HEK293 (cell line): ENCODE measurements at regions not wholly inside any gene's neighbourhood (a gene's known extent, or its start where the extent isn't known, plus 50 kb on each side); places are given as distances from the start of the nearest gene placed in this dataset.

Experiments
- CTCF ChIA-PET: fragments of 350-600 bp; formaldehyde crosslinking; extraction: SDS; loops from one replicate; lab custom pipeline; 2021; ENCODE audit warnings: antibody characterized with exemption; lab: Yijun Ruan, JAX
- POLR2A ChIA-PET: fragments of 300-600 bp; formaldehyde crosslinking; extraction: SDS; loops from one replicate; lab custom pipeline; 2020; ENCODE audit warnings: antibody characterized with exemption, inconsistent platforms; lab: Yijun Ruan, JAX
- H3K27ac ChIP-seq: fragments of 200-500 bp; sonication (Bioruptor generic); 2 replicates; pipeline ENCODE4 v1.5.1; 2014; ENCODE audit warnings: low read depth, low read length, control low read depth, inconsistent platforms; ENCODE audit errors: extremely low read depth
- H3K36me3 ChIP-seq, 2 experiments: fragments of 200-500 bp in 1 of 2; sonication (Bioruptor generic) in 1 of 2; 1 replicate in 1 of 2; 2 replicates in 1 of 2; pipeline ENCODE4 v1.5.1; 2014 to 2017; ENCODE audit warnings: inconsistent platforms in 2 of 2, low read length in 2 of 2; ENCODE audit not compliant: control insufficient read depth in 2 of 2, insufficient read depth in 1 of 2
- H3K4me1 ChIP-seq: fragments of 200-500 bp; sonication (Bioruptor generic); 2 replicates; pipeline ENCODE4 v1.5.1; 2014; ENCODE audit warnings: mild to moderate bottlenecking, low read length, inconsistent platforms; ENCODE audit not compliant: control insufficient read depth, insufficient read depth
- H3K4me3 ChIP-seq: 2 replicates; pipeline ENCODE4 v1.5.1; 2011; ENCODE audit warnings: low read depth, mild to moderate bottlenecking, control low read depth, low read length, moderate library complexity
- H3K9me3 ChIP-seq: fragments of 200-500 bp; sonication (Bioruptor generic); 2 replicates; pipeline ENCODE4 v1.5.1; 2014; ENCODE audit warnings: low read depth, low read length, inconsistent platforms; ENCODE audit not compliant: control insufficient read depth, insufficient read depth
- MZF1 ChIP-seq: fragments of 450-650 bp; formaldehyde crosslinking; IDR thresholded peaks from 2 replicates; pipeline ENCODE4 v1.5.1; 2017; ENCODE audit warnings: missing biosample characterization, missing genetic modification characterization, borderline replicate concordance
- PRDM1 ChIP-seq: fragments of 450-650 bp; formaldehyde crosslinking; IDR thresholded peaks from 2 replicates; pipeline ENCODE4; 2016; ENCODE audit warnings: missing biosample characterization, missing genetic modification characterization
- ZBTB1 ChIP-seq: fragments of 450-650 bp; formaldehyde crosslinking; IDR thresholded peaks from 2 replicates; pipeline ENCODE4 v1.5.1; 2016; ENCODE audit warnings: missing biosample characterization, missing genetic modification characterization
- ZNF341 ChIP-seq: fragments of 450-650 bp; formaldehyde crosslinking; IDR thresholded peaks from 2 replicates; pipeline ENCODE4; 2016; ENCODE audit warnings: low read depth, missing biosample characterization, missing genetic modification characterization
- ZNF416 ChIP-seq: fragments of 450-650 bp; formaldehyde crosslinking; IDR thresholded peaks from 2 replicates; pipeline ENCODE4 v1.5.1; 2016; ENCODE audit warnings: missing biosample characterization, missing genetic modification characterization
- ZNF585B ChIP-seq: fragments of 450-650 bp; formaldehyde crosslinking; IDR thresholded peaks from 2 replicates; pipeline ENCODE4 v1.5.1; 2016; ENCODE audit warnings: missing biosample characterization, missing genetic modification characterization
- ZNF623 ChIP-seq: fragments of 450-650 bp; formaldehyde crosslinking; IDR thresholded peaks from 2 replicates; pipeline ENCODE4 v1.5.1; 2016; ENCODE audit warnings: missing biosample characterization, missing genetic modification characterization
- ZNF624 ChIP-seq: fragments of 450-650 bp; formaldehyde crosslinking; IDR thresholded peaks from 2 replicates; pipeline ENCODE4 v1.5.1; 2017; ENCODE audit warnings: missing biosample characterization, missing genetic modification characterization
- ZNF664 ChIP-seq: fragments of 450-650 bp; formaldehyde crosslinking; IDR thresholded peaks from 2 replicates; pipeline ENCODE4 v1.5.1; 2016; ENCODE audit warnings: missing biosample characterization, missing genetic modification characterization
- TF ChIP-seq, protein P1 (sequence below): fragments of 450-650 bp; formaldehyde crosslinking; IDR thresholded peaks from 2 replicates; pipeline ENCODE4; 2016; ENCODE audit warnings: missing biosample characterization, missing genetic modification characterization
- TF ChIP-seq, protein P2 (sequence below): fragments of 450-650 bp; IDR thresholded peaks from 2 replicates; pipeline ENCODE4 v1.5.1; 2018; ENCODE audit warnings: missing biosample characterization, missing genetic modification characterization
- TF ChIP-seq, protein P3 (sequence below): fragments of 450-650 bp; formaldehyde crosslinking; IDR thresholded peaks from 2 replicates; pipeline ENCODE4 v1.5.1; 2017; ENCODE audit warnings: missing biosample characterization, missing genetic modification characterization
- TF ChIP-seq, protein P4 (sequence below): fragments of 450-650 bp; formaldehyde crosslinking; IDR thresholded peaks from 2 replicates; pipeline ENCODE4 v1.5.1; 2016; ENCODE audit warnings: missing biosample characterization, missing genetic modification characterization, borderline replicate concordance
- TF ChIP-seq, protein P5 (sequence below): fragments of 450-650 bp; formaldehyde crosslinking; IDR thresholded peaks from 2 replicates; pipeline ENCODE4 v1.5.1; 2016; ENCODE audit warnings: missing biosample characterization, missing genetic modification characterization, low read depth
- TF ChIP-seq, protein P6 (sequence below): fragments of 450-650 bp; formaldehyde crosslinking; IDR thresholded peaks from 2 replicates; pipeline ENCODE4 v1.5.1; 2016; ENCODE audit warnings: missing biosample characterization, missing genetic modification characterization
- TF ChIP-seq, protein P7 (sequence below): fragments of 450-650 bp; formaldehyde crosslinking; IDR thresholded peaks from 2 replicates; pipeline ENCODE4 v1.5.1; 2017; ENCODE audit warnings: missing biosample characterization, mild to moderate bottlenecking, missing genetic modification characterization, moderate library complexity

DNA sequence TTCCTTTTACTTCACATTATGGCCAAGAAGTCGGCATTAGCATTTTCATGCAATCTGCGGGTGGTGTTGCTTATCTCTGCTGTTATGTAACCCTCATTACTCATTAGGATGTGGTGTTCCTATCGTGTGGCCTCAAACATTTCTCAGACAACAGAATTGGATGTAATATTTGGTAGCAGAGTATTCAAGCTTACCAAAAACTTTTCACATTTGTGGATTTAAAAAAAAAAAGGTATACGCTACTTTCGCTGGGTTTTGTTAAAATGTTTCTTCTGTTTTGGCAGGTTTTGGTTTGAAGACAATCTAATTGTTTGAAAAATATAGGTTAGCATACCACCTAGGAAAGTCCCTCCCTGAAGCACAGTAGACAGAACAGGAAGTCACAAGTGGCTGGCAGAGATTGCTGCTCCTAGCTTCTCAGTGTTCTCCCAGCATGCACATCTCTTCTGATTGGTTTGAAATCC is 128.8 kb downstream of the GATA3 start (continued):
- TF ChIP-seq, protein P1, sequence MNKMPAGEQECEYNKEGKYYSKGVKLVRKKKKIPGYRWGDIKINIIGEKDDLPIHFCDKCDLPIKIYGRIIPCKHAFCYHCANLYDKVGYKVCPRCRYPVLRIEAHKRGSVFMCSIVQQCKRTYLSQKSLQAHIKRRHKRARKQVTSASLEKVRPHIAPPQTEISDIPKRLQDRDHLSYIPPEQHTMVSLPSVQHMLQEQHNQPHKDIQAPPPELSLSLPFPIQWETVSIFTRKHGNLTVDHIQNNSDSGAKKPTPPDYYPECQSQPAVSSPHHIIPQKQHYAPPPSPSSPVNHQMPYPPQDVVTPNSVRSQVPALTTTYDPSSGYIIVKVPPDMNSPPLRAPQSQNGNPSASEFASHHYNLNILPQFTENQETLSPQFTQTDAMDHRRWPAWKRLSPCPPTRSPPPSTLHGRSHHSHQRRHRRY (tag by site-specific recombination), result no peak
- TF ChIP-seq ZNF623, result no peak
- TF ChIP-seq PRDM1 (tag by site-specific recombination), result no peak
- TF ChIP-seq ZNF624 (tag by site-specific recombination), result no peak
- TF ChIP-seq ZNF416 (tag by site-specific recombination), result no peak

DNA sequence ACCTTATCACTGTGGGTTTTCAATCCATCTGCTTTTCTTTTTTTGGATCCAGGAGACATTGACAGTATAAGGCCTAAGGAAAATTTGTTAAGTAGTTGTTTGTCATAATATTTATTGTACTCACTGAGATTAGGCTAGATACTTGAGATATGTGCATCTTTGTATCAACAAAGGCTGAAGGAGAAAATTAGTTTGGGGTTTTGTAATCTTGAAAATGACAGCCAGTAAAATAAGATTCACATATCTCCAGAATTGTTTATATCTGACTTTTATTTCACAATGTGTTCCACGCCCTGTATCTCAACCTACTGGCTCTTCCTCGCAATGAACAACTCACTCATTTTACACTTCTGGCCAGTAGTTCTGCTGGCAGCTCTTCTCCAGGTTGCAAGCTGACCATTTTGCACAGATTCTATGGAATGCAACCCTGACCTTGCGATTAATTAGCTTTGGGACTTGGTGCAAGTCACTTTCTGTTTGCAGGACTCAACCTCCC is 132.7 kb downstream of the GATA3 start:
- H3K36me3 ChIP-seq, result no peaks in the 10 kb centered on the region
- no peak overlapping the region for H3K4me3 ChIP-seq
- H3K9me3 ChIP-seq, result no peaks in the 10 kb centered on the region
- TF ChIP-seq, protein P2, sequence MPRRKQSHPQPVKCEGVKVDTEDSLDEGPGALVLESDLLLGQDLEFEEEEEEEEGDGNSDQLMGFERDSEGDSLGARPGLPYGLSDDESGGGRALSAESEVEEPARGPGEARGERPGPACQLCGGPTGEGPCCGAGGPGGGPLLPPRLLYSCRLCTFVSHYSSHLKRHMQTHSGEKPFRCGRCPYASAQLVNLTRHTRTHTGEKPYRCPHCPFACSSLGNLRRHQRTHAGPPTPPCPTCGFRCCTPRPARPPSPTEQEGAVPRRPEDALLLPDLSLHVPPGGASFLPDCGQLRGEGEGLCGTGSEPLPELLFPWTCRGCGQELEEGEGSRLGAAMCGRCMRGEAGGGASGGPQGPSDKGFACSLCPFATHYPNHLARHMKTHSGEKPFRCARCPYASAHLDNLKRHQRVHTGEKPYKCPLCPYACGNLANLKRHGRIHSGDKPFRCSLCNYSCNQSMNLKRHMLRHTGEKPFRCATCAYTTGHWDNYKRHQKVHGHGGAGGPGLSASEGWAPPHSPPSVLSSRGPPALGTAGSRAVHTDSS (tag by site-specific recombination), result no peak
- TF ChIP-seq MZF1 (no peak), ZNF664 (tag by site-specific recombination) (no peak), ZNF341 (tag by site-specific recombination) (peak; percentile 41; the same call in 1 of the 2 replicates)
- TF ChIP-seq, protein P3, sequence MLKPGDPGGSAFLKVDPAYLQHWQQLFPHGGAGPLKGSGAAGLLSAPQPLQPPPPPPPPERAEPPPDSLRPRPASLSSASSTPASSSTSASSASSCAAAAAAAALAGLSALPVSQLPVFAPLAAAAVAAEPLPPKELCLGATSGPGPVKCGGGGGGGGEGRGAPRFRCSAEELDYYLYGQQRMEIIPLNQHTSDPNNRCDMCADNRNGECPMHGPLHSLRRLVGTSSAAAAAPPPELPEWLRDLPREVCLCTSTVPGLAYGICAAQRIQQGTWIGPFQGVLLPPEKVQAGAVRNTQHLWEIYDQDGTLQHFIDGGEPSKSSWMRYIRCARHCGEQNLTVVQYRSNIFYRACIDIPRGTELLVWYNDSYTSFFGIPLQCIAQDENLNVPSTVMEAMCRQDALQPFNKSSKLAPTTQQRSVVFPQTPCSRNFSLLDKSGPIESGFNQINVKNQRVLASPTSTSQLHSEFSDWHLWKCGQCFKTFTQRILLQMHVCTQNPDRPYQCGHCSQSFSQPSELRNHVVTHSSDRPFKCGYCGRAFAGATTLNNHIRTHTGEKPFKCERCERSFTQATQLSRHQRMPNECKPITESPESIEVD, result peak; percentile 16; the same call in 1 of the 2 replicates
- TF ChIP-seq, protein P4, sequence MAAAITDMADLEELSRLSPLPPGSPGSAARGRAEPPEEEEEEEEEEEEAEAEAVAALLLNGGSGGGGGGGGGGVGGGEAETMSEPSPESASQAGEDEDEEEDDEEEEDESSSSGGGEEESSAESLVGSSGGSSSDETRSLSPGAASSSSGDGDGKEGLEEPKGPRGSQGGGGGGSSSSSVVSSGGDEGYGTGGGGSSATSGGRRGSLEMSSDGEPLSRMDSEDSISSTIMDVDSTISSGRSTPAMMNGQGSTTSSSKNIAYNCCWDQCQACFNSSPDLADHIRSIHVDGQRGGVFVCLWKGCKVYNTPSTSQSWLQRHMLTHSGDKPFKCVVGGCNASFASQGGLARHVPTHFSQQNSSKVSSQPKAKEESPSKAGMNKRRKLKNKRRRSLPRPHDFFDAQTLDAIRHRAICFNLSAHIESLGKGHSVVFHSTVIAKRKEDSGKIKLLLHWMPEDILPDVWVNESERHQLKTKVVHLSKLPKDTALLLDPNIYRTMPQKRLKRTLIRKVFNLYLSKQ (tag by site-specific recombination), result no peak
- TF ChIP-seq, protein P5, sequence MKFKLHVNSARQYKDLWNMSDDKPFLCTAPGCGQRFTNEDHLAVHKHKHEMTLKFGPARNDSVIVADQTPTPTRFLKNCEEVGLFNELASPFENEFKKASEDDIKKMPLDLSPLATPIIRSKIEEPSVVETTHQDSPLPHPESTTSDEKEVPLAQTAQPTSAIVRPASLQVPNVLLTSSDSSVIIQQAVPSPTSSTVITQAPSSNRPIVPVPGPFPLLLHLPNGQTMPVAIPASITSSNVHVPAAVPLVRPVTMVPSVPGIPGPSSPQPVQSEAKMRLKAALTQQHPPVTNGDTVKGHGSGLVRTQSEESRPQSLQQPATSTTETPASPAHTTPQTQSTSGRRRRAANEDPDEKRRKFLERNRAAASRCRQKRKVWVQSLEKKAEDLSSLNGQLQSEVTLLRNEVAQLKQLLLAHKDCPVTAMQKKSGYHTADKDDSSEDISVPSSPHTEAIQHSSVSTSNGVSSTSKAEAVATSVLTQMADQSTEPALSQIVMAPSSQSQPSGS (tag by site-specific recombination), result no peak
- ChIA-PET CTCF (interaction anchor here (0.6 kb wide), 1 partner anchor 352 kb away, joined by 6 read pairs; no protein-coding TSS in a partner anchor), POLR2A (no interaction called here)
- H3K4me1 ChIP-seq, result peaks cover 16% of the 10 kb centered on the region
- H3K27ac ChIP-seq, result no peak overlapping the region

DNA sequence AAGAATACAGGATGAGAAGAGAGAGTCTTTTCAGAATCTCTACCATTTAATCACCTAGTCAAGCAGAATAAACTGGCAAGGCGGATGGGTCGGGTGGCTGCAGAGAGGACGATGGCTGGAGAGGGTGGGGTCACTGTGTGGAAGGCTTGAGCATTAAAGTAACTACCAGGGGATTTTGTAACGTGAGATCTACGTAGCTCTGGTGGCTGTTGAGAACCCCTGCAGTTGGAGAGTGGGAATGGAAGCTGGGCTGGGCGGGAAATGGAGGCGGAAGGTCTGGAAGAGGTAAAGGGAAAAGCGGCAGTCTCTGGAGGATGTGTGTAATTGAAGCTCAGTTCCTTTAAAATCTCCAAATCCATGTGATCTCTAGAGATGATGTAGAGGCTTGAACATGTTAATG is 135.0 kb downstream of the GATA3 start:
- ChIA-PET POLR2A (no interaction called here), CTCF (no interaction called here)
- Histone ChIP-seq H3K36me3 (no peaks in the 10 kb centered on the region), H3K4me1 (peaks cover 14% of the 10 kb centered on the region), H3K4me3 (no peak overlapping the region), H3K9me3 (no peaks in the 10 kb centered on the region), H3K27ac (no peak overlapping the region)
- TF ChIP-seq, protein P6, sequence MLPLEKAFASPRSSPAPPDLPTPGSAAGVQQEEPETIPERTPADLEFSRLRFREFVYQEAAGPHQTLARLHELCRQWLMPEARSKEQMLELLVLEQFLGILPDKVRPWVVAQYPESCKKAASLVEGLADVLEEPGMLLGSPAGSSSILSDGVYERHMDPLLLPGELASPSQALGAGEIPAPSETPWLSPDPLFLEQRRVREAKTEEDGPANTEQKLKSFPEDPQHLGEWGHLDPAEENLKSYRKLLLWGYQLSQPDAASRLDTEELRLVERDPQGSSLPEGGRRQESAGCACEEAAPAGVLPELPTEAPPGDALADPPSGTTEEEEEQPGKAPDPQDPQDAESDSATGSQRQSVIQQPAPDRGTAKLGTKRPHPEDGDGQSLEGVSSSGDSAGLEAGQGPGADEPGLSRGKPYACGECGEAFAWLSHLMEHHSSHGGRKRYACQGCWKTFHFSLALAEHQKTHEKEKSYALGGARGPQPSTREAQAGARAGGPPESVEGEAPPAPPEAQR, result no peak
- TF ChIP-seq, protein P7, sequence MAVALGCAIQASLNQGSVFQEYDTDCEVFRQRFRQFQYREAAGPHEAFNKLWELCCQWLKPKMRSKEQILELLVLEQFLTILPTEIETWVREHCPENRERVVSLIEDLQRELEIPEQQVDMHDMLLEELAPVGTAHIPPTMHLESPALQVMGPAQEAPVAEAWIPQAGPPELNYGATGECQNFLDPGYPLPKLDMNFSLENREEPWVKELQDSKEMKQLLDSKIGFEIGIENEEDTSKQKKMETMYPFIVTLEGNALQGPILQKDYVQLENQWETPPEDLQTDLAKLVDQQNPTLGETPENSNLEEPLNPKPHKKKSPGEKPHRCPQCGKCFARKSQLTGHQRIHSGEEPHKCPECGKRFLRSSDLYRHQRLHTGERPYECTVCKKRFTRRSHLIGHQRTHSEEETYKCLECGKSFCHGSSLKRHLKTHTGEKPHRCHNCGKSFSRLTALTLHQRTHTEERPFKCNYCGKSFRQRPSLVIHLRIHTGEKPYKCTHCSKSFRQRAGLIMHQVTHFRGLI, result no peak
- peak; percentile 30; the same call in 1 of the 2 replicates for TF ChIP-seq ZNF585B (tag by site-specific recombination)
- no peak for TF ChIP-seq ZNF624 (tag by site-specific recombination)
- no peak for TF ChIP-seq ZBTB1
